Liver (tissue), 8 donors: ENCODE measurements at regions not wholly inside any gene's neighbourhood (a gene's known extent, or its start where the extent isn't known, plus 50 kb on each side); places are given as distances from the start of the nearest gene placed in this dataset.

ENCODE experiments used
- DNase-seq: peaks from one replicate; pipeline ENCODE4 v3.0.0-alpha.2; 2017; ENCODE audit warnings: low spot score
- H3K27ac ChIP-seq, 2 donors: one replicate each; pipeline ENCODE4 v1.7.0; 2013; ENCODE audit warnings: inconsistent platforms in 2 of 2, low read length in 2 of 2, control low read depth in 1 of 2, low read depth in 1 of 2, mild to moderate bottlenecking in 1 of 2
- H3K27me3 ChIP-seq, 4 donors: one replicate each; pipeline versions ENCODE4 v1.6.1 to v1.7.0; 2013; ENCODE audit warnings: low read length in 3 of 4, inconsistent platforms in 1 of 4, mild to moderate bottlenecking in 1 of 4, moderate library complexity in 1 of 4; ENCODE audit not compliant: control insufficient read depth in 4 of 4, insufficient read depth in 4 of 4
- H3K36me3 ChIP-seq, 4 donors: one replicate each; pipeline versions ENCODE4 v1.6.1 to v1.7.0; 2013; ENCODE audit warnings: low read length in 3 of 4, mild to moderate bottlenecking in 3 of 4, low read depth in 1 of 4, moderate library complexity in 1 of 4; ENCODE audit not compliant: control insufficient read depth in 4 of 4, insufficient read depth in 3 of 4
- H3K4me1 ChIP-seq, 4 donors: one replicate each; pipeline versions ENCODE4 v1.6.1 to v1.7.0; 2013; ENCODE audit warnings: low read length in 3 of 4, mild to moderate bottlenecking in 3 of 4, moderate library complexity in 1 of 4; ENCODE audit not compliant: control insufficient read depth in 4 of 4, insufficient read depth in 4 of 4
- H3K4me3 ChIP-seq, 3 donors: one replicate each; pipeline versions ENCODE4 v1.6.1 to v1.7.0; 2013; ENCODE audit warnings: low read length in 3 of 3, control low read depth in 1 of 3, low read depth in 1 of 3, mild to moderate bottlenecking in 1 of 3
- H3K9ac ChIP-seq, 2 donors: one replicate each; pipeline ENCODE4 v1.7.0; 2013; ENCODE audit warnings: low read length in 2 of 2, mild to moderate bottlenecking in 2 of 2, moderate library complexity in 2 of 2, control low read depth in 1 of 2, low read depth in 1 of 2
- H3K9me3 ChIP-seq, 4 donors: one replicate each; pipeline versions ENCODE4 v1.6.1 to v1.7.0; 2013; ENCODE audit warnings: low read length in 3 of 4; ENCODE audit not compliant: control insufficient read depth in 4 of 4
- ATF3 ChIP-seq: IDR thresholded peaks from 2 replicates; pipeline ENCODE4 v1.6.1; 2016; ENCODE audit warnings: antibody characterized with exemption
- CTCF ChIP-seq: fragments of 150-350 bp; IDR thresholded peaks from 2 replicates; pipeline ENCODE4 v1.5.1; 2017; ENCODE audit warnings: improper control_type of control experiment, low read depth, low read length; ENCODE audit not compliant: missing input control
- EGR1 ChIP-seq, 2 donors: IDR thresholded peaks; 2 replicates each; pipeline ENCODE4 v1.6.1; 2016 to 2018; ENCODE audit warnings: antibody characterized with exemption in 2 of 2, low read depth in 2 of 2
- FOXA1 ChIP-seq: IDR thresholded peaks from 2 replicates; pipeline ENCODE4 v1.6.1; 2016; ENCODE audit warnings: antibody characterized with exemption
- FOXA2 ChIP-seq: IDR thresholded peaks from 2 replicates; pipeline ENCODE4 v1.6.1; 2016; ENCODE audit warnings: antibody characterized with exemption
- GABPA ChIP-seq, 2 donors: IDR thresholded peaks in 1 of 2; conservative IDR thresholded peaks in 1 of 2; 2 replicates each; pipeline ENCODE4 v1.6.1; 2016; ENCODE audit warnings: antibody characterized with exemption in 2 of 2, mild to moderate bottlenecking in 1 of 2, moderate library complexity in 1 of 2
- HNF4A ChIP-seq, 2 donors: conservative IDR thresholded peaks; 2 replicates each; pipeline ENCODE4 v1.6.1; 2016; ENCODE audit warnings: antibody characterized with exemption in 2 of 2, mild to moderate bottlenecking in 2 of 2
- HNF4G ChIP-seq: IDR thresholded peaks from 2 replicates; pipeline ENCODE4 v1.6.1; 2016; ENCODE audit warnings: antibody characterized with exemption
- JUND ChIP-seq, 2 donors: IDR thresholded peaks; 2 replicates each; pipeline ENCODE4 v1.6.1; 2016; ENCODE audit warnings: antibody characterized with exemption in 2 of 2
- MAX ChIP-seq: IDR thresholded peaks from 2 replicates; pipeline ENCODE4 v1.6.1; 2016; ENCODE audit warnings: antibody characterized with exemption
- NR2F2 ChIP-seq: IDR thresholded peaks from 2 replicates; pipeline ENCODE4 v1.6.1; 2016; ENCODE audit warnings: antibody characterized with exemption
- RAD21 ChIP-seq, 2 donors: IDR thresholded peaks; 2 replicates each; pipeline ENCODE4 v1.6.1; 2016; ENCODE audit warnings: antibody characterized with exemption in 2 of 2, mild to moderate bottlenecking in 2 of 2
- REST ChIP-seq: IDR thresholded peaks from 2 replicates; pipeline ENCODE4 v1.6.1; 2016; ENCODE audit warnings: antibody characterized with exemption, mild to moderate bottlenecking
- RXRA ChIP-seq, 2 donors: IDR thresholded peaks; 2 replicates each; pipeline ENCODE4 v1.6.1; 2017 to 2018; ENCODE audit warnings: antibody characterized with exemption in 2 of 2, mild to moderate bottlenecking in 1 of 2
- SP1 ChIP-seq: IDR thresholded peaks from 2 replicates; pipeline ENCODE4 v1.6.1; 2018; ENCODE audit warnings: antibody characterized with exemption, mild to moderate bottlenecking
- TAF1 ChIP-seq: conservative IDR thresholded peaks from 2 replicates; pipeline ENCODE4 v1.6.1; 2016; ENCODE audit warnings: antibody characterized with exemption, mild to moderate bottlenecking
- YY1 ChIP-seq: IDR thresholded peaks from 2 replicates; pipeline ENCODE4 v1.6.1; 2016; ENCODE audit warnings: antibody characterized with exemption, mild to moderate bottlenecking
- ZBTB33 ChIP-seq: IDR thresholded peaks from 2 replicates; pipeline ENCODE4 v1.6.1; 2016; ENCODE audit warnings: antibody characterized with exemption
- whole genome bisulfite sequencing: extraction: QIAGEN DNeasy Blood & Tissue Kit; methylation state at CpG from one replicate; pipeline ENCODE4 v1.1.7; 2013; 5-methylcytosine and 5-hydroxymethylcytosine counted together
- donor health status: healthy.
- donor health status: healthy.
- donor health status: healthy.
- donor health status: healthy.
- donor health status: healthy.

GRCh38 chr1:18045621-18046020 is 62.0 kb upstream of the IGSF21 start:
- Histone ChIP-seq H3K4me3 (no peak overlapping the region), H3K9ac (no peak overlapping the region), H3K27ac (no peak overlapping the region), H3K9me3 (no peaks in the 10 kb centered on the region), H3K4me1 (no peaks in the 10 kb centered on the region), H3K36me3 (no peaks in the 10 kb centered on the region), H3K27me3 (peaks cover 0 to under 1% (median 0%) of the 10 kb centered on the region in 4 donors)
- 56% methylated on average over 8 of the region's 8 CpGs for WGBS
- TF ChIP-seq REST = no peak
- no peak for TF ChIP-seq EGR1 (IDR thresholded peaks at IDR 0.05; ENCODE audit: low read depth in 2 of 2)
- no peak for TF ChIP-seq GABPA (IDR thresholded peaks at IDR 0.05 in 1 of 2, conservative IDR thresholded peaks at IDR 0.05 in 1 of 2)
- no peak for TF ChIP-seq RXRA (IDR thresholded peaks at IDR 0.05)
- no peak for TF ChIP-seq ATF3
- no peak for TF ChIP-seq MAX
- no peak for TF ChIP-seq RAD21 (IDR thresholded peaks at IDR 0.05)
- TF ChIP-seq CTCF = no peak
- no peak for TF ChIP-seq HNF4A (conservative IDR thresholded peaks at IDR 0.05)
- no peak for TF ChIP-seq HNF4G
- no peak for TF ChIP-seq SP1
- TF ChIP-seq JUND (IDR thresholded peaks at IDR 0.05) = no peak
- TF ChIP-seq NR2F2 = no peak
- DNase-seq = no peak

- Histone ChIP-seq H3K9me3 (no peaks in the 10 kb centered on the region), H3K4me3 (no peak overlapping the region), H3K36me3 (no peaks in the 10 kb centered on the region), H3K27ac (no peak overlapping the region), H3K27me3 (no peaks in the 10 kb centered on the region), H3K4me1 (no peaks in the 10 kb centered on the region), H3K9ac (no peak overlapping the region)
- DNase-seq = no peak
- WGBS = 90% methylated on average over 3 of the region's 3 CpGs
- TF ChIP-seq FOXA2 (no peak), MAX (no peak), RAD21 (IDR thresholded peaks at IDR 0.05) (no peak), GABPA (IDR thresholded peaks at IDR 0.05 in 1 of 2, conservative IDR thresholded peaks at IDR 0.05 in 1 of 2) (no peak), EGR1 (IDR thresholded peaks at IDR 0.05; ENCODE audit: low read depth in 2 of 2) (no peak), SP1 (no peak), FOXA1 (no peak), HNF4A (conservative IDR thresholded peaks at IDR 0.05) (no peak), CTCF (no peak), YY1 (no peak), RXRA (IDR thresholded peaks at IDR 0.05) (no peak), NR2F2 (no peak), JUND (IDR thresholded peaks at IDR 0.05) (no peak), ZBTB33 (no peak), TAF1 (no peak), HNF4G (no peak)
Observed at GRCh38 chr1:18047122-18047521, 60.5 kb upstream of the IGSF21 start.
